ENCODE measurements at regions not wholly inside any gene's neighbourhood (a gene's known extent, or its start where the extent isn't known, plus 50 kb on each side); places are given as distances from the start of the nearest gene placed in this dataset.

GRCh38 chr16:73616770-73617169 is 568.8 kb upstream of the ZFHX3 start:
- TF ChIP-seq CTCF (IDR thresholded peaks at IDR 0.05; ENCODE audit: poor library complexity, severe bottlenecking) = no peak
- Histone ChIP-seq H3K4me3 (ENCODE audit: severe bottlenecking) (no peak overlapping the region), H3K4me1 (ENCODE audit: insufficient read depth, poor library complexity, severe bottlenecking) (no peaks in the 10 kb centered on the region), H3K27me3 (ENCODE audit: insufficient read depth, poor library complexity, severe bottlenecking) (peaks cover 73% of the 10 kb centered on the region), H3K36me3 (ENCODE audit: low read depth) (no peaks in the 10 kb centered on the region), H3K9me3 (ENCODE audit: severe bottlenecking) (no peaks in the 10 kb centered on the region), H3K27ac (ENCODE audit: poor library complexity, severe bottlenecking) (no peak overlapping the region)
- DNase-seq (ENCODE audit: low spot score) (no peak), ATAC-seq (ENCODE audit: low read depth) (no peak)

- Histone ChIP-seq H3K9me3 (ENCODE audit: severe bottlenecking) (no peaks in the 10 kb centered on the region), H3K4me3 (ENCODE audit: severe bottlenecking) (no peak overlapping the region), H3K36me3 (ENCODE audit: low read depth) (no peaks in the 10 kb centered on the region), H3K27me3 (ENCODE audit: insufficient read depth, poor library complexity, severe bottlenecking) (peaks cover 76% of the 10 kb centered on the region), H3K4me1 (ENCODE audit: insufficient read depth, poor library complexity, severe bottlenecking) (no peaks in the 10 kb centered on the region), H3K27ac (ENCODE audit: poor library complexity, severe bottlenecking) (no peak overlapping the region)
- ATAC-seq (ENCODE audit: low read depth) (no peak), DNase-seq (ENCODE audit: low spot score) (no peak)
- TF ChIP-seq CTCF (IDR thresholded peaks at IDR 0.05; ENCODE audit: poor library complexity, severe bottlenecking) = no peak
Observed at GRCh38 chr16:73616166-73616753, 568.3 kb upstream of the ZFHX3 start.

GRCh38 chr16:73615071-73615940 is 567.4 kb upstream of the ZFHX3 start:
- no peak for ATAC-seq (ENCODE audit: low read depth)
- no peak overlapping the region for H3K27ac ChIP-seq (ENCODE audit: poor library complexity, severe bottlenecking)

GRCh38 chr16:73614131-73614530 is 566.2 kb upstream of the ZFHX3 start:
- no peak for DNase-seq (ENCODE audit: low spot score)
- Histone ChIP-seq H3K27me3 (ENCODE audit: insufficient read depth, poor library complexity, severe bottlenecking) (peaks cover 90% of the 10 kb centered on the region), H3K9me3 (ENCODE audit: severe bottlenecking) (no peaks in the 10 kb centered on the region), H3K27ac (ENCODE audit: poor library complexity, severe bottlenecking) (no peak overlapping the region), H3K36me3 (ENCODE audit: low read depth) (no peaks in the 10 kb centered on the region), H3K4me3 (ENCODE audit: severe bottlenecking) (no peak overlapping the region), H3K4me1 (ENCODE audit: insufficient read depth, poor library complexity, severe bottlenecking) (no peaks in the 10 kb centered on the region)
- no peak for ATAC-seq (ENCODE audit: low read depth)
- TF ChIP-seq CTCF (IDR thresholded peaks at IDR 0.05; ENCODE audit: poor library complexity, severe bottlenecking) = no peak

More at GRCh38 chr16:73615071-73615940, 567.4 kb upstream of the ZFHX3 start:
- no peaks in the 10 kb centered on the region for H3K36me3 ChIP-seq (ENCODE audit: low read depth)
- H3K9me3 ChIP-seq (ENCODE audit: severe bottlenecking) = no peaks in the 10 kb centered on the region
- peaks cover 83% of the 10 kb centered on the region for H3K27me3 ChIP-seq (ENCODE audit: insufficient read depth, poor library complexity, severe bottlenecking)
- TF ChIP-seq CTCF (IDR thresholded peaks at IDR 0.05; ENCODE audit: poor library complexity, severe bottlenecking) = no peak
- no peak overlapping the region for H3K4me3 ChIP-seq (ENCODE audit: severe bottlenecking)
- no peak for DNase-seq (ENCODE audit: low spot score)
- no peaks in the 10 kb centered on the region for H3K4me1 ChIP-seq (ENCODE audit: insufficient read depth, poor library complexity, severe bottlenecking)
